Esophagus muscularis mucosa (tissue), 4 donors: ENCODE measurements at regions not wholly inside any gene's neighbourhood (a gene's known extent, or its start where the extent isn't known, plus 50 kb on each side); places are given as distances from the start of the nearest gene placed in this dataset.
"Not testable (repeated sequence)": the region's sequence is repeated elsewhere in the genome, so short reads cannot be mapped to it uniquely, and the experiment has no call there.

Source experiments
- DNase-seq: peaks from one replicate; pipeline ENCODE4 v3.0.0-alpha.2; 2017; ENCODE audit errors: extremely low spot score
- H3K27ac ChIP-seq, 4 donors: fragments of 200-600 bp; sonication (generic); replicated peaks in 1 of 4; 1 replicate in 3 of 4; 2 replicates in 1 of 4; pipeline ENCODE4 v1.5.1; 2016 to 2019; ENCODE audit warnings: mild to moderate bottlenecking in 1 of 4
- H3K27me3 ChIP-seq, 4 donors: fragments of 200-600 bp; sonication (generic); one replicate each; pipeline versions ENCODE4 v1.5.1 to v1.6.0; 2016 to 2019
- H3K36me3 ChIP-seq, 4 donors: fragments of 200-600 bp; sonication (generic); one replicate each; pipeline ENCODE4 v1.5.1; 2016 to 2019
- H3K4me1 ChIP-seq, 4 donors: fragments of 200-600 bp; sonication (generic); one replicate each; pipeline ENCODE4 v1.5.1; 2016 to 2019
- H3K4me3 ChIP-seq, 4 donors: fragments of 200-600 bp; sonication (generic); 1 replicate in 2 of 4; 2 replicates in 2 of 4; pipeline ENCODE4 v1.5.1; 2016 to 2019; ENCODE audit warnings: mild to moderate bottlenecking in 4 of 4, moderate library complexity in 1 of 4
- H3K9me3 ChIP-seq, 4 donors: fragments of 200-600 bp; sonication (generic); 1 replicate in 3 of 4; 2 replicates in 1 of 4; pipeline ENCODE4 v1.5.1; 2016 to 2019
- EP300 ChIP-seq: sonication (generic); formaldehyde crosslinking; IDR thresholded peaks from one replicate; pipeline ENCODE4 v1.6.1; 2017; ENCODE audit warnings: antibody characterized with exemption
- POLR2A ChIP-seq: fragments of 450-650 bp; IDR thresholded peaks from one replicate; pipeline ENCODE4 v1.6.1; 2017; ENCODE audit warnings: antibody characterized with exemption, moderate library complexity, mild to moderate bottlenecking, low read depth
- POLR2AphosphoS5 ChIP-seq, 2 donors: sonication (generic); formaldehyde crosslinking; IDR thresholded peaks; one replicate each; pipeline ENCODE4 v1.6.1; 2017; ENCODE audit warnings: antibody characterized with exemption in 2 of 2
- WGBS: methylation state at CpG from one replicate; pipeline ENCODE4 v1.1.5; 2018; 5-methylcytosine and 5-hydroxymethylcytosine counted together
- intact Hi-C: fragments of 100-400 bp; cut with DNase I; formaldehyde crosslinking; loops from one replicate; pipeline ENCODE4 v1.15.1; 2023
- TF ChIP-seq, protein P1 (sequence below), 3 experiments: fragments of 200-600 bp in 2 of 3; fragments of 450-650 bp in 1 of 3; sonication (generic) in 2 of 3; IDR thresholded peaks; one replicate each; pipeline ENCODE4 v1.5.1; 2017 to 2019; ENCODE audit warnings: antibody characterized with exemption in 3 of 3, mild to moderate bottlenecking in 2 of 3, moderate library complexity in 1 of 3

DNA sequence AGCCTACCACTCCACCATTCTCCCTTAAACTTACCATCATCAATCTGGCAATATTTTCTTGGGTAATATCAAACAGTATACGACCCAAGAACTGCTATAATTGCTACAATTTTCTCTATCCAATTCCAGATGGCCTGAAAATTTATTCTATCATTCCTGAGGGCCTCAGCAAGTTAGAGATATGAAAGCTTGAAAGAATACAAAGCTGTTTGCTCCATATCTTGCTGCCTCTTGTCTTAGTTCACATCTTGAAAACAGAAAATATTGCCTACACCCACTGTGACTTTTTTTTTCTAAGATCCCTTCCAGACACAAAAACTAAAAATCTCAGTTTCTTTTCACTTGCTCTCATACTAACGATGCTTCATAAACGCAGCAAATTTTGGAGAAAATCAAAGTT, 898.9 kb downstream of the OTOL1 start:
- intact Hi-C loops: no loop called here
- Histone ChIP-seq H3K36me3 (no peaks in the 10 kb centered on the region), H3K27ac (no peak overlapping the region), H3K4me3 (no peak overlapping the region), H3K4me1 (peaks cover 0 to 7% (median 2%) of the 10 kb centered on the region in 4 donors), H3K27me3 (no peaks in the 10 kb centered on the region), H3K9me3 (peaks cover 0 to 17% (median 0%) of the 10 kb centered on the region in 4 donors)
- DNase-seq: no peak
- TF ChIP-seq POLR2A: no peak
- WGBS: 84% methylated on average over 3 of the region's 3 CpGs

DNA sequence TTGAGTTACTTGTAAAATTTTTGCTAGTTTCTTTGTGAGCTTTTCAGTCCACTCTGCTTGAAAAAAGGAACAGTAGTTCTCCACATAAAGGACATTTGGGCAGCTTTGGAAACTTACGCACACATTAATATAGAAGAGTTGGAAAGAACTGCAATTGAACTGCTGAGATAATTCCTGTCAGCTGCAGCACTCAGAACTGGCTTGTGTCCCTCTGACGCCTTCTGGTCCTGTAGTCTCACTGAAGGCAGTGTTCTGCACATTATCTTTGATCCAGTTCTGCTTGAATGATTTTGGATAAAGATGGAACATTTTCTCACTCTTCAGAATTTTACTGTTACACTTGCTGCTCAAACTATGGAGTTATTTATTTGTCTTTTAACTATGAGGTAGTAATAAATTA, 901.9 kb downstream of the OTOL1 start:
- intact Hi-C loops: no loop called here
- 80% methylated on average over 2 of the region's 2 CpGs for WGBS
- no peak overlapping the region for H3K27ac ChIP-seq

DNA sequence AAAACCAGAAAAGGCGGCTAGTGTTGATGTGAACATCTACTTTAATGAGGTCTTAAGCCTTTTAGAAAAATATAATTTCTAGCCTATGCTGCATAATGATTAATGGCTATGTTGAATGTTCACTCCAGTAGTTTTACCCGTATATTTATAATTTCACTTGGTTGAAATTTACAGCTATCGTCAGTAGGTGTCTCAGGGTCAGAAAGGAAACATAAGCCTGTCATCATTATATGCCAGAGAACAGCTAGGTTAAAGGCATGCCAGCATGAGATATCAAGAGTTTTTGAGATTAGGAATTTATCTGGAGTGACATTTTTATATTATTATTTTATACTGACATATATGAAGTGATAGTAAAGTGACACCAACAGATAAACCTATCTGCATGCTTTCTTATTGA, 904.1 kb downstream of the OTOL1 start:
- no peak for DNase-seq
- no peaks in the 10 kb centered on the region for H3K4me1 ChIP-seq
- WGBS: 23% methylated on average over 3 of the region's 3 CpGs
- H3K27ac ChIP-seq: no peak overlapping the region
- TF ChIP-seq POLR2AphosphoS5 (IDR thresholded peaks at IDR 0.05): no peak
- TF ChIP-seq, protein P1, sequence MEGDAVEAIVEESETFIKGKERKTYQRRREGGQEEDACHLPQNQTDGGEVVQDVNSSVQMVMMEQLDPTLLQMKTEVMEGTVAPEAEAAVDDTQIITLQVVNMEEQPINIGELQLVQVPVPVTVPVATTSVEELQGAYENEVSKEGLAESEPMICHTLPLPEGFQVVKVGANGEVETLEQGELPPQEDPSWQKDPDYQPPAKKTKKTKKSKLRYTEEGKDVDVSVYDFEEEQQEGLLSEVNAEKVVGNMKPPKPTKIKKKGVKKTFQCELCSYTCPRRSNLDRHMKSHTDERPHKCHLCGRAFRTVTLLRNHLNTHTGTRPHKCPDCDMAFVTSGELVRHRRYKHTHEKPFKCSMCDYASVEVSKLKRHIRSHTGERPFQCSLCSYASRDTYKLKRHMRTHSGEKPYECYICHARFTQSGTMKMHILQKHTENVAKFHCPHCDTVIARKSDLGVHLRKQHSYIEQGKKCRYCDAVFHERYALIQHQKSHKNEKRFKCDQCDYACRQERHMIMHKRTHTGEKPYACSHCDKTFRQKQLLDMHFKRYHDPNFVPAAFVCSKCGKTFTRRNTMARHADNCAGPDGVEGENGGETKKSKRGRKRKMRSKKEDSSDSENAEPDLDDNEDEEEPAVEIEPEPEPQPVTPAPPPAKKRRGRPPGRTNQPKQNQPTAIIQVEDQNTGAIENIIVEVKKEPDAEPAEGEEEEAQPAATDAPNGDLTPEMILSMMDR (IDR thresholded peaks at IDR 0.05): no peak
- TF ChIP-seq POLR2A: no peak
- no peak for TF ChIP-seq EP300
- H3K36me3 ChIP-seq: no peaks in the 10 kb centered on the region
- no peaks in the 10 kb centered on the region for H3K27me3 ChIP-seq
- no peak overlapping the region for H3K4me3 ChIP-seq
- intact Hi-C loops: no loop called here
- H3K9me3 ChIP-seq: peaks cover 0 to 6% (median 0%) of the 10 kb centered on the region in 4 donors

More for the DNA sequence above, 901.9 kb downstream of the OTOL1 start:
- Histone ChIP-seq H3K4me3 (no peak overlapping the region), H3K36me3 (no peaks in the 10 kb centered on the region), H3K4me1 (no peaks in the 10 kb centered on the region), H3K27me3 (no peaks in the 10 kb centered on the region), H3K9me3 (peaks cover 0 to 15% (median 0%) of the 10 kb centered on the region in 4 donors)
- DNase-seq: no peak
- TF ChIP-seq, protein P1 (IDR thresholded peaks at IDR 0.05): no peak
- no peak for TF ChIP-seq POLR2AphosphoS5 (IDR thresholded peaks at IDR 0.05)
- no peak for TF ChIP-seq EP300
- no peak for TF ChIP-seq POLR2A

DNA sequence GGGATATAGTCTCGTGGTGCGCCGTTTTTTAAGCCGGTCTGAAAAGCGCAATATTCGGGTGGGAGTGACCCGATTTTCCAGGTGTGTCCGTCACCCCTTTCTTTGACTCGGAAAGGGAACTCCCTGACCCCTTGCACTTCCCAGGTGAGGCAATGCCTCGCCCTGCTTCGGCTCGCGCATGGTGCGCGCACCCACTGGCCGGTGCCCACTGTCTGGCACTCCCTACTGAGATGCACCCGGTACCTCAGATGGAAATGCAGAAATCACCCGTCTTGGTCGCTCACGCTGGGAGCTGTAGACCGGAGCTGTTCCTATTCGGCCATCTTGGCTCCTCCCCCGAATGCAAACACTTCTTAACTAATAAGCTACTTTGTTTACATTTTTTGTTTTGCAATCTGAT, 914.9 kb downstream of the OTOL1 start:
- H3K27ac ChIP-seq, H3K27me3 ChIP-seq, H3K4me3 ChIP-seq, intact Hi-C loops, H3K4me1 ChIP-seq, H3K9me3 ChIP-seq, H3K36me3 ChIP-seq, DNase-seq: not testable (repeated sequence)
- 85% methylated on average over 15 of the region's 23 CpGs for WGBS

DNA sequence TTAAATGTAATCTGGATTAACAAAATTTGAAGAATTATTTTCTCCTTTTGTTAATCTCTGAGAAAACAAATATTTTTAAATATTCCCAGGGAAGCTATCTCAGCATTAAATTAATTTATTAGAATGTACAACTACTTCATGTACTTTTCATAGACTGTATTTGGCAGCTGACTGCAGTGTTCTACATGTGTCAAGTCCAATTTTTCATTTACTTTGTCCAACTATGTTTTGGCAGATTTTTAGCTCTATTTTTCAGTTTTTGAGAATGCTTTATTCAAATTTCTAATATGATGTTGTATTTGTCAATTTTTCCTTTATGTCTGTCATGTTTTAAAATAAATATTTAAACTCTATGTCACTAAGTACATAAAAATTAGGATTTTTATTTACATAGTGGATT, 925.1 kb downstream of the OTOL1 start:
- no peaks in the 10 kb centered on the region for H3K36me3 ChIP-seq
- no peak overlapping the region for H3K27ac ChIP-seq
- TF ChIP-seq POLR2A (no peak), EP300 (no peak), POLR2AphosphoS5 (IDR thresholded peaks at IDR 0.05) (no peak)
- TF ChIP-seq, protein P1 (IDR thresholded peaks at IDR 0.05): no peak
- intact Hi-C loops: no loop called here
- no peaks in the 10 kb centered on the region for H3K27me3 ChIP-seq
- no peak for DNase-seq
- no peaks in the 10 kb centered on the region for H3K4me1 ChIP-seq
- H3K9me3 ChIP-seq: no peaks in the 10 kb centered on the region
- H3K4me3 ChIP-seq: no peak overlapping the region

DNA sequence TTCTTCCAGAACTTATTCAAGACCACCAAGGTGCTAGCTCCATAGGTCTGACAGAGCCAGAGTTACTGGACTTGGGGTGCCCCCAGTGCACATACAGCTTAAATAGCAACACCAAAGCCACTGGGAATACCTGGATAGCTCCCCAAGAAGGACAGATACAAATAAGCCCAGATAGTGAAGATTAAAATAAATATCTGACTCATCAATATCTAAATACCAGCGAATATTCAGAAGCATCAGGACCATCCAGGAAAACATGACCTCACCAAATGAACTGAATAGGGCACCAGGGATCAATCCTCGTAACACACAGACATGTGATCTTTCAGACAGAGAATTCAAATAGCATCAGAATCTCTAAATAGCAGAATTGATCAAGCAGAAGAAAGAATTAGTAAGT, 931.6 kb downstream of the OTOL1 start:
- Histone ChIP-seq H3K9me3 (no peaks in the 10 kb centered on the region), H3K4me1 (no peaks in the 10 kb centered on the region), H3K4me3 (no peak overlapping the region), H3K36me3 (no peaks in the 10 kb centered on the region), H3K27ac (no peak overlapping the region), H3K27me3 (no peaks in the 10 kb centered on the region)
- intact Hi-C loops: no loop called here
- no peak for DNase-seq
- no peak for TF ChIP-seq POLR2AphosphoS5 (IDR thresholded peaks at IDR 0.05)
- TF ChIP-seq, protein P1 (IDR thresholded peaks at IDR 0.05): no peak
- TF ChIP-seq EP300: no peak
- TF ChIP-seq POLR2A: no peak
- WGBS: 46% methylated on average over 2 of the region's 2 CpGs
